ENCODE measurements at regions not wholly inside any gene's neighbourhood (a gene's known extent, or its start where the extent isn't known, plus 50 kb on each side); places are given as distances from the start of the nearest gene placed in this dataset.

GRCh38 chr5:171581781-171582180, 162.3 kb downstream of the FGF18 start:
- H3K27me3 ChIP-seq = no peaks in the 10 kb centered on the region

GRCh38 chr5:171582849-171583248, 163.4 kb downstream of the FGF18 start:
- H3K27me3 ChIP-seq = no peaks in the 10 kb centered on the region

More at GRCh38 chr5:171581781-171582180, 162.3 kb downstream of the FGF18 start:
- peaks cover 14 to 16% of the 10 kb centered on the region in 2 experiments for H3K4me1 ChIP-seq (ENCODE audit: control insufficient read depth in 1 of 2, insufficient read depth in 1 of 2, low read depth in 1 of 2, low read length in 1 of 2)
- no peak for TF ChIP-seq CTCF (IDR thresholded peaks at IDR 0.05)
- no peaks in the 10 kb centered on the region for H3K9me3 ChIP-seq
- H3K36me3 ChIP-seq = no peaks in the 10 kb centered on the region
- H3K27ac ChIP-seq = no peak overlapping the region
- no peak overlapping the region for H3K4me3 ChIP-seq (ENCODE audit: low read depth in 1 of 2, low read length in 1 of 2)

GRCh38 chr5:171585981-171586380, 166.5 kb downstream of the FGF18 start:
- no peaks in the 10 kb centered on the region for H3K9me3 ChIP-seq
- H3K36me3 ChIP-seq = no peaks in the 10 kb centered on the region
- H3K27me3 ChIP-seq = no peaks in the 10 kb centered on the region
- no peak overlapping the region for H3K27ac ChIP-seq
- H3K4me1 ChIP-seq (ENCODE audit: control insufficient read depth in 1 of 2, insufficient read depth in 1 of 2, low read depth in 1 of 2, low read length in 1 of 2) = no peaks in the 10 kb centered on the region
- no peak overlapping the region for H3K4me3 ChIP-seq (ENCODE audit: low read depth in 1 of 2, low read length in 1 of 2)
- no peak for TF ChIP-seq CTCF (IDR thresholded peaks at IDR 0.05)

More at GRCh38 chr5:171582849-171583248, 163.4 kb downstream of the FGF18 start:
- Histone ChIP-seq H3K27ac (no peak overlapping the region), H3K36me3 (no peaks in the 10 kb centered on the region), H3K4me1 (ENCODE audit: control insufficient read depth in 1 of 2, insufficient read depth in 1 of 2, low read depth in 1 of 2, low read length in 1 of 2) (peaks cover 6 to 10% of the 10 kb centered on the region in 2 experiments), H3K9me3 (no peaks in the 10 kb centered on the region), H3K4me3 (ENCODE audit: low read depth in 1 of 2, low read length in 1 of 2) (no peak overlapping the region)
- TF ChIP-seq CTCF (IDR thresholded peaks at IDR 0.05) = no peak

GRCh38 chr5:171586436-171586835, 167.0 kb downstream of the FGF18 start:
- H3K4me3 ChIP-seq (ENCODE audit: low read depth in 1 of 2, low read length in 1 of 2) = no peak overlapping the region
- no peaks in the 10 kb centered on the region for H3K36me3 ChIP-seq
- H3K9me3 ChIP-seq = no peaks in the 10 kb centered on the region
- H3K27me3 ChIP-seq = no peaks in the 10 kb centered on the region
- no peak for TF ChIP-seq CTCF (IDR thresholded peaks at IDR 0.05)
- no peaks in the 10 kb centered on the region for H3K4me1 ChIP-seq (ENCODE audit: control insufficient read depth in 1 of 2, insufficient read depth in 1 of 2, low read depth in 1 of 2, low read length in 1 of 2)
- H3K27ac ChIP-seq = no peak overlapping the region

- H3K4me3 ChIP-seq (ENCODE audit: low read depth in 1 of 2, low read length in 1 of 2) = no peak overlapping the region
- no peaks in the 10 kb centered on the region for H3K4me1 ChIP-seq (ENCODE audit: control insufficient read depth in 1 of 2, insufficient read depth in 1 of 2, low read depth in 1 of 2, low read length in 1 of 2)
- no peak for TF ChIP-seq CTCF (IDR thresholded peaks at IDR 0.05)
- no peak overlapping the region for H3K27ac ChIP-seq
- H3K27me3 ChIP-seq = no peaks in the 10 kb centered on the region
- H3K36me3 ChIP-seq = no peaks in the 10 kb centered on the region
- H3K9me3 ChIP-seq = no peaks in the 10 kb centered on the region
These were observed 168.6 kb downstream of the FGF18 start for GRCh38 chr5:171588046-171588445.

- Histone ChIP-seq H3K27ac (no peak overlapping the region), H3K4me1 (ENCODE audit: control insufficient read depth in 1 of 2, insufficient read depth in 1 of 2, low read depth in 1 of 2, low read length in 1 of 2) (no peaks in the 10 kb centered on the region), H3K4me3 (ENCODE audit: low read depth in 1 of 2, low read length in 1 of 2) (no peak overlapping the region), H3K27me3 (no peaks in the 10 kb centered on the region), H3K36me3 (no peaks in the 10 kb centered on the region), H3K9me3 (no peaks in the 10 kb centered on the region)
- TF ChIP-seq CTCF (IDR thresholded peaks at IDR 0.05) = no peak
These were observed 169.3 kb downstream of the FGF18 start for GRCh38 chr5:171588790-171589189.
